Sigmoid colon (tissue), 4 donors: ENCODE measurements at regions not wholly inside any gene's neighbourhood (a gene's known extent, or its start where the extent isn't known, plus 50 kb on each side); places are given as distances from the start of the nearest gene placed in this dataset.

Experiments used
- CTCF ChIP-seq, 4 experiments: fragments of 450-650 bp in 3 of 4; fragments of 200-600 bp in 1 of 4; IDR thresholded peaks; one replicate each; pipeline ENCODE4 v1.5.1; 2016 to 2019; ENCODE audit warnings: antibody characterized with exemption in 4 of 4, mild to moderate bottlenecking in 3 of 4, moderate library complexity in 2 of 4
- EP300 ChIP-seq, 4 donors: sonication (generic); formaldehyde crosslinking; IDR thresholded peaks; one replicate each; pipeline ENCODE4 v1.6.1; 2017; ENCODE audit warnings: antibody characterized with exemption in 4 of 4
- POLR2A ChIP-seq, 2 donors: fragments of 450-650 bp; IDR thresholded peaks; one replicate each; pipeline ENCODE4 v1.6.1; 2016; ENCODE audit warnings: antibody characterized with exemption in 2 of 2, mild to moderate bottlenecking in 2 of 2, moderate library complexity in 2 of 2
- POLR2AphosphoS5 ChIP-seq, 4 donors: sonication (generic); formaldehyde crosslinking; IDR thresholded peaks; one replicate each; pipeline ENCODE4 v1.6.1; 2017; ENCODE audit warnings: antibody characterized with exemption in 4 of 4

DNA sequence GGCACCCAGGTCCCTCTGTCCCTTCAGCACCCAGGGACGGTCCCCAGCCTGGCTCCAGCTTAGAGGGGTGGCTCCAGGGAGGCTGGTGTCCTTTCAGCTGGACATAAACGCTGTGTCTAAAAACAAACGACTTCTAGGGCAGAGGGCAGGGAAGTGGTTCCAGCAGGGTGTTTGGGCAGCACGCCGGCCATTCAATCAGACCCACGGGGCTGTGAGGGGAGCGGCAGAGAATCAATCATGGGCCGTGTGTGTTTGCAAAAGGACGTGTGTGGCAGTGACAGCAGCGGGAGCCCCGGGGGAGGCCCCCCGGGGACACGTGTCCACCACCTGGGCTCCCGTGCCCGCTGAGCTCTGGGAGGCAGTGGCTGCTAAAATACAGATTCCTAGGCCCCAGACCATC is 127.7 kb downstream of the MN1 start:
- TF ChIP-seq CTCF (IDR thresholded peaks at IDR 0.05) (no peak), EP300 (IDR thresholded peaks at IDR 0.05) (no peak), POLR2A (IDR thresholded peaks at IDR 0.05) (no peak), POLR2AphosphoS5 (IDR thresholded peaks at IDR 0.05) (no peak)
